ENCODE measurements at regions not wholly inside any gene's neighbourhood (a gene's known extent, or its start where the extent isn't known, plus 50 kb on each side); places are given as distances from the start of the nearest gene placed in this dataset.

- no peak for DNase-seq
Measured at GRCh38 chr20:19001177-19001576, 187.6 kb downstream of the SCP2D1 start.

GRCh38 chr20:19003366-19004336 lies 190.1 kb downstream of the SCP2D1 start:
- peak; percentile 6 for DNase-seq

- no peak for DNase-seq
Measured at GRCh38 chr20:19004975-19005374, 191.4 kb downstream of the SCP2D1 start.

GRCh38 chr20:19008497-19008896 lies 194.9 kb downstream of the SCP2D1 start:
- DNase-seq, result peak; percentile 27

- DNase-seq, result no peak
Measured at GRCh38 chr20:19009081-19009688, 195.6 kb downstream of the SCP2D1 start.

- DNase-seq, result no peak
Measured at GRCh38 chr20:19012676-19013075, 199.1 kb downstream of the SCP2D1 start.

- no peak for DNase-seq
Measured at GRCh38 chr20:19013907-19014306, 198.5 kb upstream of the SLC24A3 start.

- peak; percentile 13 for DNase-seq
Measured at GRCh38 chr20:19015351-19016139, 196.9 kb upstream of the SLC24A3 start.

- DNase-seq, result no peak
Measured at GRCh38 chr20:19016140-19016497, 196.3 kb upstream of the SLC24A3 start.

- no peak for DNase-seq
Measured at GRCh38 chr20:19017104-19017690, 195.2 kb upstream of the SLC24A3 start.

GRCh38 chr20:19018881-19019280 lies 193.6 kb upstream of the SLC24A3 start:
- DNase-seq, result no peak

- DNase-seq, result peak; percentile 34
Measured at GRCh38 chr20:19019734-19020364, 192.6 kb upstream of the SLC24A3 start.

- no peak for DNase-seq
Measured at GRCh38 chr20:19021406-19022117, 190.9 kb upstream of the SLC24A3 start.

GRCh38 chr20:19022118-19022575 lies 190.3 kb upstream of the SLC24A3 start:
- DNase-seq, result no peak

- peak; percentile 25 for DNase-seq
Measured at GRCh38 chr20:19022791-19023448, 189.5 kb upstream of the SLC24A3 start.

GRCh38 chr20:19024296-19025035 lies 188.0 kb upstream of the SLC24A3 start:
- peak; percentile 37 for DNase-seq

- peak; percentile 35 for DNase-seq
Measured at GRCh38 chr20:19025430-19026120, 186.9 kb upstream of the SLC24A3 start.

GRCh38 chr20:19026121-19026878 lies 186.1 kb upstream of the SLC24A3 start:
- no peak for DNase-seq

Measured in NCI-H69 (cell line).